ENCODE measurements at regions not wholly inside any gene's neighbourhood (a gene's known extent, or its start where the extent isn't known, plus 50 kb on each side); places are given as distances from the start of the nearest gene placed in this dataset.

- H3K27me3 ChIP-seq (replicated peaks; ENCODE audit: insufficient read depth, low read depth, low read length, poor library complexity): no peaks in the 10 kb centered on the region
- POLR2A ChIA-PET (ENCODE audit: low non-redundant PET): no interaction called here
- H3K9me3 ChIP-seq (ENCODE audit: low read depth, low read length, poor library complexity, severe bottlenecking): no peaks in the 10 kb centered on the region
- no peaks in the 10 kb centered on the region for H3K4me1 ChIP-seq (ENCODE audit: insufficient read depth, low read length, poor library complexity, severe bottlenecking)
- H3K4me3 ChIP-seq (ENCODE audit: low read depth, low read length, poor library complexity, severe bottlenecking): no peak overlapping the region
- H3K27ac ChIP-seq (ENCODE audit: low read depth, low read length, poor library complexity, severe bottlenecking): no peak overlapping the region
- BruUV-seq (replicated peaks): no TSS peak
- no peak for DNase-seq (ENCODE audit: low spot score)
- TF ChIP-seq EZH2 (IDR thresholded peaks at IDR 0.05; ENCODE audit: borderline replicate concordance, low read depth, low read length, poor library complexity, severe bottlenecking) (no peak), CTCF (conservative IDR thresholded peaks at IDR 0.05; ENCODE audit: low read depth, low read length) (no peak)
- intact Hi-C loops (cut with micrococcal nuclease; ENCODE audit: unreplicated experiment): no loop called here
- H3K36me3 ChIP-seq (ENCODE audit: insufficient read depth, low read length, poor library complexity, severe bottlenecking): no peaks in the 10 kb centered on the region
- CTCF ChIA-PET: no interaction called here
Measured at GRCh38 chr4:83981156-83981555, 445.2 kb downstream of the GPAT3 start.

DNA sequence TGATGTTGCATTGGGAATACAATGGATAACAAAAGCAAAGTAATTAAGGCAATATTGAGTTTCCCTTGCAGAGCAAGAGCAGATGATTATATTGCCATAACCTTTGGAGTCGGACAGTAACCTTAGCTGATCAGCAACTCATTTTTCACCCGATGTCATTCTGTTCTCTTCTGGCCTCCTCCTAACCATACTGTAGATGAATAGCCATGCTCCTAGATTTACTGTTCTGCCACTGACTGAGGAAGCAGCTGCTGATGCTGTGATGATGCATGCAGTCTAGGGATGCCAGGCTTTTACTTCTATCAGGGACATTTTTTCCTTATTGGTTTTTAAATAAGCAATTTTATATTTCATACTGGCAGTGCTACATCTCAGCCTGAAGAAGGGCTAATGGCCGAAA is 443.9 kb downstream of the GPAT3 start:
- intact Hi-C loops (cut with micrococcal nuclease; ENCODE audit: unreplicated experiment): no loop called here
- Histone ChIP-seq H3K4me1 (ENCODE audit: insufficient read depth, low read length, poor library complexity, severe bottlenecking) (no peaks in the 10 kb centered on the region), H3K27ac (ENCODE audit: low read depth, low read length, poor library complexity, severe bottlenecking) (no peak overlapping the region), H3K4me3 (ENCODE audit: low read depth, low read length, poor library complexity, severe bottlenecking) (no peak overlapping the region), H3K27me3 (replicated peaks; ENCODE audit: insufficient read depth, low read depth, low read length, poor library complexity) (no peaks in the 10 kb centered on the region), H3K36me3 (ENCODE audit: insufficient read depth, low read length, poor library complexity, severe bottlenecking) (no peaks in the 10 kb centered on the region), H3K9me3 (ENCODE audit: low read depth, low read length, poor library complexity, severe bottlenecking) (no peaks in the 10 kb centered on the region)
- DNase-seq (ENCODE audit: low spot score): no peak
- TF ChIP-seq CTCF (conservative IDR thresholded peaks at IDR 0.05; ENCODE audit: low read depth, low read length) (no peak), EZH2 (IDR thresholded peaks at IDR 0.05; ENCODE audit: borderline replicate concordance, low read depth, low read length, poor library complexity, severe bottlenecking) (no peak)
- ChIA-PET CTCF (no interaction called here), POLR2A (ENCODE audit: low non-redundant PET) (no interaction called here)
- no TSS peak for BruUV-seq (replicated peaks)

DNA sequence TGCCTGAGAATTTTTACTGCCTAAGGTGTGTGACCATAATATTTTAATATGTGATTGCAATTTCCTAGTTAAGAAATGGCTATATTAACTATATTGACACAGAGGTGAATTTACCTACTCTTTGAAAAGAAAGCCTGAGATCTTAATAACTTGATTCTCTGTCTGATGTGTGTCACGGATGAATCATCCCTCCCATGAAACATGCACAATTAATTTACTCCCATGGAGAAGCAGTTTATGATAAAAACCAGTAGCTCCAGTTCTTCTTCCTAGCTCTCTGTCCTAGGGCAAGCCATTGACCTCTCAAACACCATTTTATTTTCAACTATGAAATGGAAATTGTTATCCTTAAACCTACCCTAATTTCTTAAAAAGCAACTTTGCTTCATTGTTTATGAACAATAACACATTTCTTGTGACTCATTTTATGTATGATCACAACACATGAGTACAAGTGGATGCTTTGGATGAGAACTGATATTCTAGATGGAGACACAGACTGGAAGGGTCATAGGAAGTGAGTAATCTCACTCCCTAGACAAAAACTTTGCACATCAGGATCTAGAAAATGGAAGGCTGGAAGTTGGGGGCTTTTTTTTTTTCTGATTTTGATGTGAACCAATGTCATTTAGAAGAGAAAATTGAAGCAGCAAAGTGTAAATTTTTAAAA is 438.3 kb downstream of the GPAT3 start:
- Histone ChIP-seq H3K4me1 (ENCODE audit: insufficient read depth, low read length, poor library complexity, severe bottlenecking) (no peaks in the 10 kb centered on the region), H3K4me3 (ENCODE audit: low read depth, low read length, poor library complexity, severe bottlenecking) (no peak overlapping the region), H3K36me3 (ENCODE audit: insufficient read depth, low read length, poor library complexity, severe bottlenecking) (no peaks in the 10 kb centered on the region), H3K9me3 (ENCODE audit: low read depth, low read length, poor library complexity, severe bottlenecking) (no peaks in the 10 kb centered on the region), H3K27me3 (replicated peaks; ENCODE audit: insufficient read depth, low read depth, low read length, poor library complexity) (no peaks in the 10 kb centered on the region), H3K27ac (ENCODE audit: low read depth, low read length, poor library complexity, severe bottlenecking) (no peak overlapping the region)
- no peak for DNase-seq (ENCODE audit: low spot score)
- intact Hi-C loops (cut with micrococcal nuclease; ENCODE audit: unreplicated experiment): no loop called here
- no TSS peak for BruUV-seq (replicated peaks)
- POLR2A ChIA-PET (ENCODE audit: low non-redundant PET): no interaction called here
- CTCF ChIA-PET: no interaction called here
- TF ChIP-seq EZH2 (IDR thresholded peaks at IDR 0.05; ENCODE audit: borderline replicate concordance, low read depth, low read length, poor library complexity, severe bottlenecking): no peak
- TF ChIP-seq CTCF (conservative IDR thresholded peaks at IDR 0.05; ENCODE audit: low read depth, low read length): no peak
